ENCODE measurements at regions not wholly inside any gene's neighbourhood (a gene's known extent, or its start where the extent isn't known, plus 50 kb on each side); places are given as distances from the start of the nearest gene placed in this dataset.

- WGBS, 2 donors (ENCODE audit: low coverage in 1 of 2): 71 to 80% methylated on average over 2 of the region's 2 CpGs
- intact Hi-C loops (cut with DNase I; ENCODE audit: low total_unique reads) (no loop called here), in situ Hi-C loops (cut with MboI; ENCODE audit: low pct_ligation_motif_present in 1 of 4, low pct_unique_long_range_greater_than_20kb in 1 of 4, low sequenced_read_pairs in 3 of 4) (no loop called here)
- H3K9me3 ChIP-seq: no peaks in the 10 kb centered on the region
- no peaks in the 10 kb centered on the region for H3K27me3 ChIP-seq
- DNase-seq: no peak
- TF ChIP-seq CTCF (IDR thresholded peaks at IDR 0.05) (no peak), EP300 (IDR thresholded peaks at IDR 0.05; ENCODE audit: low read depth) (no peak), POLR2AphosphoS5 (IDR thresholded peaks at IDR 0.05) (no peak), POLR2A (IDR thresholded peaks at IDR 0.05) (no peak)
- no peaks in the 10 kb centered on the region for H3K4me1 ChIP-seq
- H3K4me3 ChIP-seq: no peak overlapping the region
- H3K36me3 ChIP-seq: no peaks in the 10 kb centered on the region
- H3K27ac ChIP-seq: no peak overlapping the region
These were observed 619.7 kb upstream of the LMCD1 start for GRCh38 chr3:7881946-7882345.

GRCh38 chr3:7897655-7898054 lies 604.0 kb upstream of the LMCD1 start:
- H3K4me3 ChIP-seq: no peak overlapping the region
- in situ Hi-C loops (cut with MboI; ENCODE audit: low pct_ligation_motif_present in 1 of 4, low pct_unique_long_range_greater_than_20kb in 1 of 4, low sequenced_read_pairs in 3 of 4): no loop called here
- DNase-seq: no peak
- no peak overlapping the region for H3K27ac ChIP-seq
- no peaks in the 10 kb centered on the region for H3K4me1 ChIP-seq
- H3K27me3 ChIP-seq: no peaks in the 10 kb centered on the region
- no peak for TF ChIP-seq POLR2A (IDR thresholded peaks at IDR 0.05)
- no peak for TF ChIP-seq POLR2AphosphoS5 (IDR thresholded peaks at IDR 0.05)
- TF ChIP-seq EP300 (IDR thresholded peaks at IDR 0.05; ENCODE audit: low read depth): no peak
- no peak for TF ChIP-seq CTCF (IDR thresholded peaks at IDR 0.05)
- H3K36me3 ChIP-seq: no peaks in the 10 kb centered on the region
- no peaks in the 10 kb centered on the region for H3K9me3 ChIP-seq
- 64% methylated on average over 5 of the region's 5 CpGs; no CpG with 5 or more reads in 1 of the 2 donors for WGBS, 2 donors (ENCODE audit: low coverage in 1 of 2)
- intact Hi-C loops (cut with DNase I; ENCODE audit: low total_unique reads): no loop called here

GRCh38 chr3:7913283-7913682 lies 588.3 kb upstream of the LMCD1 start:
- intact Hi-C loops (cut with DNase I; ENCODE audit: low total_unique reads): no loop called here
- Histone ChIP-seq H3K27me3 (no peaks in the 10 kb centered on the region), H3K27ac (no peak overlapping the region), H3K9me3 (no peaks in the 10 kb centered on the region), H3K36me3 (no peaks in the 10 kb centered on the region), H3K4me3 (no peak overlapping the region), H3K4me1 (no peaks in the 10 kb centered on the region)
- no peak for DNase-seq
- TF ChIP-seq POLR2AphosphoS5 (IDR thresholded peaks at IDR 0.05) (no peak), CTCF (IDR thresholded peaks at IDR 0.05) (no peak), POLR2A (IDR thresholded peaks at IDR 0.05) (no peak), EP300 (IDR thresholded peaks at IDR 0.05; ENCODE audit: low read depth) (no peak)
- WGBS, 2 donors (ENCODE audit: low coverage in 1 of 2): 58% methylated on average over 1 of the region's 1 CpG; no CpG with 5 or more reads in 1 of the 2 donors
- in situ Hi-C loops (cut with MboI; ENCODE audit: low pct_ligation_motif_present in 1 of 4, low pct_unique_long_range_greater_than_20kb in 1 of 4, low sequenced_read_pairs in 3 of 4): no loop called here

GRCh38 chr3:7915356-7915755 lies 586.3 kb upstream of the LMCD1 start:
- Histone ChIP-seq H3K4me1 (peaks cover 0 to 12% (median 0%) of the 10 kb centered on the region in 4 donors), H3K27ac (no peak overlapping the region), H3K9me3 (no peaks in the 10 kb centered on the region), H3K36me3 (no peaks in the 10 kb centered on the region), H3K27me3 (no peaks in the 10 kb centered on the region), H3K4me3 (no peak overlapping the region)
- WGBS, 2 donors (ENCODE audit: low coverage in 1 of 2): 78% methylated on average over 4 of the region's 4 CpGs; no CpG with 5 or more reads in 1 of the 2 donors
- TF ChIP-seq POLR2A (IDR thresholded peaks at IDR 0.05): no peak
- TF ChIP-seq CTCF (IDR thresholded peaks at IDR 0.05): no peak
- no peak for TF ChIP-seq POLR2AphosphoS5 (IDR thresholded peaks at IDR 0.05)
- no peak for TF ChIP-seq EP300 (IDR thresholded peaks at IDR 0.05; ENCODE audit: low read depth)
- in situ Hi-C loops (cut with MboI; ENCODE audit: low pct_ligation_motif_present in 1 of 4, low pct_unique_long_range_greater_than_20kb in 1 of 4, low sequenced_read_pairs in 3 of 4): no loop called here
- intact Hi-C loops (cut with DNase I; ENCODE audit: low total_unique reads): no loop called here
- no peak for DNase-seq
